GM12873 (cell line): ENCODE measurements at regions not wholly inside any gene's neighbourhood (a gene's known extent, or its start where the extent isn't known, plus 50 kb on each side); places are given as distances from the start of the nearest gene placed in this dataset.
A peak's percentile ranks its signal among the peaks of the same experiment; 100 is the strongest.

ENCODE experiments used
- CTCF ChIP-seq: IDR thresholded peaks from 2 replicates; pipeline ENCODE4 v1.5.1; 2012; ENCODE audit warnings: low read depth, mild to moderate bottlenecking, moderate library complexity, low read length, control low read depth; ENCODE audit not compliant: insufficient read depth; ENCODE audit errors: missing control alignments

GRCh38 chr22:48783821-48784266 lies 1043.8 kb downstream of the BRD1 start:
- no peak for TF ChIP-seq CTCF

GRCh38 chr22:48782811-48783511 lies 1044.7 kb downstream of the BRD1 start:
- TF ChIP-seq CTCF = peak; percentile 13

GRCh38 chr22:48782326-48782725 lies 1045.3 kb downstream of the BRD1 start:
- TF ChIP-seq CTCF = no peak

GRCh38 chr22:48781868-48782267 lies 1045.8 kb downstream of the BRD1 start:
- TF ChIP-seq CTCF = no peak

GRCh38 chr22:48781391-48781790 lies 1046.3 kb downstream of the BRD1 start:
- no peak for TF ChIP-seq CTCF

GRCh38 chr22:48780597-48781277 lies 1046.9 kb downstream of the BRD1 start:
- no peak for TF ChIP-seq CTCF

GRCh38 chr22:48779661-48780596 lies 1047.7 kb downstream of the BRD1 start:
- TF ChIP-seq CTCF = no peak
